ENCODE measurements at regions not wholly inside any gene's neighbourhood (a gene's known extent, or its start where the extent isn't known, plus 50 kb on each side); places are given as distances from the start of the nearest gene placed in this dataset.
A peak's percentile ranks its signal among the peaks of the same experiment; 100 is the strongest.

- Histone ChIP-seq H3K4me3 (no peak overlapping the region), H3K4me1 (peaks cover 13% of the 10 kb centered on the region; the same call in 2 of the 3 replicates), H3K9me3 (no peaks in the 10 kb centered on the region), H3K27ac (no peak overlapping the region), H3K4me2 (peak overlapping the region; percentile 51)
- CTCF ChIA-PET = no interaction called here
- DNase-seq (ENCODE audit: low read depth in 1 of 2, low spot score in 1 of 2) (peak in 1 of 2 experiments; percentile 29), ATAC-seq (peak; percentile 59 to 62; a peak in 4 of 6 replicates), FAIRE-seq (peak; percentile 74)
- TF ChIP-seq RAD21 (conservative IDR thresholded peaks at IDR 0.05 in 1 of 2, IDR thresholded peaks at IDR 0.05 in 1 of 2) (no peak), HEYL (CRISPR knock-in tag; IDR thresholded peaks at IDR 0.05) (no peak), TP53 (CRISPR knock-in tag; IDR thresholded peaks at IDR 0.05) (no peak), E2F6 (IDR thresholded peaks at IDR 0.05; ENCODE audit: borderline replicate concordance, low read depth) (no peak), EP300 (IDR thresholded peaks at IDR 0.05) (no peak), ZC3H11A (IDR thresholded peaks at IDR 0.05) (no peak), EHMT2 (IDR thresholded peaks at IDR 0.05; ENCODE audit: low read depth) (no peak), CBX8 (IDR thresholded peaks at IDR 0.05) (no peak), POLR2AphosphoS2 (conservative IDR thresholded peaks at IDR 0.05; ENCODE audit: low read length) (no peak), TFCP2L1 (CRISPR knock-in tag; IDR thresholded peaks at IDR 0.05) (no peak), RFX5 (IDR thresholded peaks at IDR 0.05) (no peak), FOSB (CRISPR knock-in tag; IDR thresholded peaks at IDR 0.05) (no peak), CEBPB (IDR thresholded peaks at IDR 0.05) (no peak), BCL3 (IDR thresholded peaks at IDR 0.05) (no peak), HOXA7 (CRISPR knock-in tag; IDR thresholded peaks at IDR 0.05) (no peak), HMGXB4 (CRISPR knock-in tag; IDR thresholded peaks at IDR 0.05; ENCODE audit: borderline replicate concordance) (no peak)
- 3% methylated on average over 5 of the region's 5 CpGs for WGBS (ENCODE audit: missing lambda C conversion rate)
- POLR2A ChIA-PET = no interaction called here
Measured at GRCh38 chr5:155418960-155419579, 405.5 kb downstream of the KIF4B start.

GRCh38 chr5:155430192-155430591, 416.6 kb downstream of the KIF4B start:
- ATAC-seq = no peak
- CTCF ChIA-PET = no interaction called here
- FAIRE-seq = no peak

GRCh38 chr5:155434267-155434666, 420.7 kb downstream of the KIF4B start:
- ATAC-seq (no peak), FAIRE-seq (no peak), DNase-seq (ENCODE audit: low read depth in 1 of 2, low spot score in 1 of 2) (no peak)
- ChIA-PET CTCF (no interaction called here), POLR2A (no interaction called here)
- TF ChIP-seq PBX3 (IDR thresholded peaks at IDR 0.05) (no peak), BHLHE40 (IDR thresholded peaks at IDR 0.05; ENCODE audit: low read depth, low read length) (no peak), CEBPB (IDR thresholded peaks at IDR 0.05) (no peak), BCL3 (IDR thresholded peaks at IDR 0.05) (no peak), RAD21 (conservative IDR thresholded peaks at IDR 0.05 in 1 of 2, IDR thresholded peaks at IDR 0.05 in 1 of 2) (no peak), ESRRA (IDR thresholded peaks at IDR 0.05; ENCODE audit: borderline replicate concordance, low read length) (no peak)
- no peak overlapping the region for H3K27ac ChIP-seq
- no peak overlapping the region for H3K4me3 ChIP-seq
- H3K4me2 ChIP-seq = no peak overlapping the region
- H3K9me3 ChIP-seq = no peaks in the 10 kb centered on the region
- H3K4me1 ChIP-seq = no peaks in the 10 kb centered on the region
- 8% methylated on average over 1 of the region's 1 CpG for WGBS (ENCODE audit: missing lambda C conversion rate)

More at GRCh38 chr5:155430192-155430591, 416.6 kb downstream of the KIF4B start:
- TF ChIP-seq CEBPB (IDR thresholded peaks at IDR 0.05) = peak in 1 of 2 experiments; percentile 30; a peak in 1 of 4 replicates
- TF ChIP-seq TP53 (CRISPR knock-in tag; IDR thresholded peaks at IDR 0.05) = no peak
- H3K27ac ChIP-seq = no peak overlapping the region
- H3K4me2 ChIP-seq = no peak overlapping the region
- H3K4me1 ChIP-seq = no peaks in the 10 kb centered on the region
- no peaks in the 10 kb centered on the region for H3K9me3 ChIP-seq
- no peak for DNase-seq (ENCODE audit: low read depth in 1 of 2, low spot score in 1 of 2)
- WGBS (ENCODE audit: missing lambda C conversion rate) = 41% methylated on average over 4 of the region's 4 CpGs
- POLR2A ChIA-PET = no interaction called here
- no peak overlapping the region for H3K4me3 ChIP-seq

Data from A549 (cell line).